GM10266 (cell line): ENCODE measurements at regions not wholly inside any gene's neighbourhood (a gene's known extent, or its start where the extent isn't known, plus 50 kb on each side); places are given as distances from the start of the nearest gene placed in this dataset.

ENCODE experiments used
- DNase-seq: peaks from one replicate; pipeline ENCODE4 v3.0.0; 2012; ENCODE audit errors: extremely low spot score
- TF ChIP-seq, protein P1 (sequence below): IDR thresholded peaks from 2 replicates; pipeline ENCODE4 v1.5.1; 2012; ENCODE audit warnings: mild to moderate bottlenecking, low read depth; ENCODE audit not compliant: control insufficient read depth, insufficient read depth; ENCODE audit errors: missing control alignments

DNA sequence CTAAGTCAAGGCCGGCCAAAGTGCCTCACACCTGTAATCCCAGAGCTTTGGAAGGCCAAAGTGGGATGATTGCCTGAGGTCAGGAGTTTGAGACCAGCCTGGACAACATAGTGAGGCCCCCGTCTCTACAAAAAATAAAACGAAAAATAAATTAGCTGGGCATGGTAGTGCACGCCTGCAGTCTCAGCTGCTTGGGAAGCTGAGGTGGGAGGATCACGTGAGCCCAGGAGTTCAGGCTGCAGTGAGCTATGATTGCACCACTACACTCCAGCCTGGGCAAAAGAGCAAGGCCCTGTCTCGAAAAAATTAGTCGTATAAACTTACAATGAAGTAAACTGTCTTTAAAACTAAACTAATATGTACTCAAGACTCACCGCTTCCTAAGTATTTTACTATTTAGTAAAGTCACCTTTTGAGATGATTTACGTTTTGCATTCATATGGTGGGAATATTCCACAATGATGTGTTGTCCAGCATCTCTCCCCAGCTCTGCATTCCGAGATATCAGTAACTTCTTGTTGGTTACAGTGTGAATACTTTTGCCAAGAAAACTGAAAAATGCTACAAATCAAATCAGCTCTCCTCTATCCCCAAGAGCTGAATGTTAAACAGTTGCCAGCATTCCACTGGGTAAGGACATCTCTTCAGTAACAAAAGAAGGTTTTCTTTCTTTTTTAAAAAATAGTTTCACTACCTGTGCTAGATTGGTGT lies 84.9 kb upstream of the C21orf91 start:
- TF ChIP-seq, protein P1, sequence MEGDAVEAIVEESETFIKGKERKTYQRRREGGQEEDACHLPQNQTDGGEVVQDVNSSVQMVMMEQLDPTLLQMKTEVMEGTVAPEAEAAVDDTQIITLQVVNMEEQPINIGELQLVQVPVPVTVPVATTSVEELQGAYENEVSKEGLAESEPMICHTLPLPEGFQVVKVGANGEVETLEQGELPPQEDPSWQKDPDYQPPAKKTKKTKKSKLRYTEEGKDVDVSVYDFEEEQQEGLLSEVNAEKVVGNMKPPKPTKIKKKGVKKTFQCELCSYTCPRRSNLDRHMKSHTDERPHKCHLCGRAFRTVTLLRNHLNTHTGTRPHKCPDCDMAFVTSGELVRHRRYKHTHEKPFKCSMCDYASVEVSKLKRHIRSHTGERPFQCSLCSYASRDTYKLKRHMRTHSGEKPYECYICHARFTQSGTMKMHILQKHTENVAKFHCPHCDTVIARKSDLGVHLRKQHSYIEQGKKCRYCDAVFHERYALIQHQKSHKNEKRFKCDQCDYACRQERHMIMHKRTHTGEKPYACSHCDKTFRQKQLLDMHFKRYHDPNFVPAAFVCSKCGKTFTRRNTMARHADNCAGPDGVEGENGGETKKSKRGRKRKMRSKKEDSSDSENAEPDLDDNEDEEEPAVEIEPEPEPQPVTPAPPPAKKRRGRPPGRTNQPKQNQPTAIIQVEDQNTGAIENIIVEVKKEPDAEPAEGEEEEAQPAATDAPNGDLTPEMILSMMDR: no peak

DNA sequence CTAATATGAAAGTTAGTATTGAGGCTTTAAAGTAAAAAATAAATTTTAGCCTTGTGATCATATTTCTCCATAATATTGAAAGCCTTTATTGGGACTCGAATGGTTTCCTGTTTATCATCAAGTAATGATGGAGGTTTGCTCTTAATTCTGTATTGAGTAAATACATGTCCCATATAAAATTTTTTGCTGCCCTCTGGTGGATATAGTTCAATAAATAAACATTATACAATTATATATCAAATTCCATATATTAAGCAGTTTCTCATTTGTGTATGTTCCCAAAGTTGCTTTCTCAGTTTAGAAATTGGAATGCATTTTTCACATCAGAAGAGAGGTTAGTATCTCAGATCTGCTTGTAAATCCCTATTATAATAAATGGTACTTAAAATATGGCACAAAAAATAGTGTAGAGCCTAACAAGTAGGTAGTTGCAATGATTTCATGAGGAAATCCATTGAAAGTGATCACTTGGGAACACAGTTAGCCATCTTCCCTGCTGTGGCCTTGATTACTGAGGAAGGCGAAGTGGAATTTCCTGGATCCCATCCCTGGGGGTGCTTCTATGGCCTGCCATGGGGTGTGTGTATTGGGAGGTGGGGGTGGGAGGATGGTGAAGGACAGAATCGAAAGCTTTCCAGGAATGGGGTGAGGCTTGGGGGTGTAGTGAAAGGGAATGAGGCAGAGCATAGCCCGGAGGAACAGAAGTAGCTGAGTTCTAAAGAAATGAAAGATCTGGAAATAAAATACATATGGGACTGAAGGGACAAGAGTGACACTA lies 84.1 kb upstream of the C21orf91 start:
- peak; percentile 35 for DNase-seq
- TF ChIP-seq, protein P1: no peak

More for the DNA sequence above, 84.9 kb upstream of the C21orf91 start:
- DNase-seq: no peak

DNA sequence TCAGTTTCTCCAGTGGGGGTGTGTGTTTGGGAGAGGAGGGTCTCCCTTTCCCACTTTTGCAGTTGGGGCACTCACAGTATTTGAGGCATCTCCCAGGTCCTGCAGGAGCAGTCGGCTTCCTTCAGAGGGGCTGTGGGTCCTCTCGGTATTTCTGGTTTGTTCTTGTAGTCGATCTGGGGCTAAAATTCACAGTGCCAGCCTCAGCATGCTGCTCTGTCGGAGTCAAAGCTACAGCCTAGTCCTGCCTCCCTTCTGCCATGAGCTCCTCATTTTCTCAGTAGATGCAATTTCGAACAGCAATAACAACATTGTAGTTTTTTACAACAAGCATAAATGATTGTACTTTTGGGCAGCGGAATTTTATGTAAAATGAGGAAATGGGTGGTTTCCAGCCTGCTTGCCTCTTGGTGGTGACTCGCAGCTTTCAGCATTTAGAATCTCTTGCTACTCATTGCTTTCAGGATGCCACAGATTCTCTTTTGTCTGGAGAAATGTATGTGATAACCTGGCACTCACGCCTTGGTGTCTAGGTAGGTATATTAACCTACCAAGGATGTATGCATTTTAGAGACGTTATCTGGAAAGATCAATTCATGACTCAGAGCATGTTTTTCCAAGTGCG lies 82.4 kb upstream of the C21orf91 start:
- no peak for DNase-seq
- TF ChIP-seq, protein P1: no peak

DNA sequence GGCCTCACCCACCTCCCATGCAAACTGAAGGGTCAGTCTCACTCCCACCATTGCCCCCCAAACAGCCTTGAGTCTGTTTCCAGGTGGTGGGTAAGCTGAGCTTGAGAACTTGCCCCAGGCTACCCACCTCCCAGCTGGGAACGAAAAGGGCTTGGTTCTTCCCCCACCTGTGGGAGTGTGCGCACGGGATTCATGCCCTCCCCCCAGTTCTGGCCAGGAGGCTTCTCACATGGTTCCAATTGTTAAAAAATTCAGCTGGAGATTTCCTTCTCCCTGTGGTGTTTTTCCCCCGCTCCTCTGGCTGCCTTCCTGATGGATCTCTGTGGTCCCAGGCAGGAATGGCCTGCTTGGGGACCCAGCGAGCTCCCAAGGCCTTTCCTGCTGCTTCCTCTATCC lies 81.8 kb upstream of the C21orf91 start:
- TF ChIP-seq, protein P1: no peak
- DNase-seq: no peak

DNA sequence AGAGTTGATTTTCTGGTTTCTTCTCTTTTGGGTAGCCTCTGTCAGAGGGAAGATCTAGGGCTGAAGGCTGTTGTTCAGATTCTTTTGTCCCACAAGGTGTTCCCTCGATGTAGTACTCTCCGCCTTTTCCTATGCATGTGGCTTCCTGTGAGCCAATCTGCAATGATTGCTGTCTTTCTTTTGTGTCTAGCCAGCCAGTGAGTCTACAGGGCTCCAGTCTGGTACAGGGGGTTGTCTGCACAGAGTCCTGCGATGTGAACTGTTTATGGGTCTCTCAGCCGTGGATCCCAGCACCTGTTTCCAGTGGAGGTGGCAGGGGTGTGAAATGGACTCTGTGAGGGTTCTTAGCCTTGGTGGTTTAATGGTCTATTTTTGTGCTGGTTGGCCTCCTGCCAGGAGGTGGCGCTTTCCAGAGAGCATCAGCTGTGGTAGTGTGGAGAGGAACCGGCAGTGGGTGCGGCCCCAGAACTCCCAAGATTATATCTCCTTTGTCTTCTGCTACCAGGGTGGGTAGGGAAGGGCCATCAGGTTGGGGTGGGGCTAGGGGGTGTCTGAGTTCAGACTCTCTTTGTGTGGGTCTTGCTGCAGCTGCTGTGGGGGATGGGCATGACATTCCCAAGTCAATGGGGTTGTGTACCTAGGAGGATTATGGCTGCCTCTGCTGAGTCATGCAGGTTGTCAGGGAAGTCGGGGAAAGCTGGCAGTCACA lies 81.3 kb upstream of the C21orf91 start:
- TF ChIP-seq, protein P1: no peak
- DNase-seq: no peak

DNA sequence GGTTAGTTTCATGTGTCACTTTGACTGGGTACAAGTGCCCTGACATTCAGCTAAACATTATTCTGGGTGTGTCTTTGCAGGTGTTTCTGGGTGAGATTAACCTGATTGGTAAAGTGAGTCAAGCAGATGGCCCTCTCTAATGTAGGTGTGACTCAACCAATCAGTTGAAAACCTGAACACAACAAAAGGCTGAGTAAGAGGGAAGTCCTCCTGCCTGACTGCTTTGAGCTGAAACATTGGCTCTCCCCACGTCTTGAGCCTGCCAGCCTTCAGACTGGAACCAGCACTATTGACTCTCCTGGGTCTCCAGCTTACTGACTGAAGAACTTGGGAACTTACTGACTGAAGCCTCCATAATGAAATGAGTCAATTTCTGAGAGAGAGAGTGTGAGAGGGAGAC lies 70.0 kb upstream of the C21orf91 start:
- TF ChIP-seq, protein P1: no peak
- DNase-seq: no peak
